ENCODE measurements at regions not wholly inside any gene's neighbourhood (a gene's known extent, or its start where the extent isn't known, plus 50 kb on each side); places are given as distances from the start of the nearest gene placed in this dataset.

DNA sequence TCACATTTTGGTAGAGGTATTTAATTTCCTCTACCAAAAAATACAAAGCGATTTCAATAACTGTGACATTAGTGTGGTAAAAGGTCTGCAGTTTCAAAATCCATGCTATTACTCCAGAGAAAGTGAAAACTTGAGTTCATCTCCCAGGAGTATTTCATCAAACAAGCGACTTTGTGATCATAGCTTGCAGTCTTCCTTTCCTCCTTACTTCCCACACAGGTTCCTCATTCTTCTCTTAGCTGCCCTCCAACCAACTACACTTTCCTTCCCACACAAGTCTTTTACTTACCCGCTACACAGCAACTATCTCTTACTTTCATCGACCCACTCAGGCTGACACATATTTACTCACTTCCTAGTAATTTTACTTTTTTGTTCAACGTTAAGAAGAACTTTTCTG is 413.4 kb upstream of the USP15 start:
- Histone ChIP-seq H3K4me1 (ENCODE audit: insufficient read depth, low read length, poor library complexity, severe bottlenecking) (no peaks in the 10 kb centered on the region), H3K9me2 (replicated peaks; ENCODE audit: low read depth, low read length) (no peaks in the 10 kb centered on the region), H2AFZ (ENCODE audit: low read length) (no peak overlapping the region), H3K4me3 (ENCODE audit: low read length, poor library complexity, severe bottlenecking) (no peak overlapping the region), H4K20me1 (ENCODE audit: insufficient read depth, low read length, poor library complexity, severe bottlenecking) (no peaks in the 10 kb centered on the region), H3F3A (ENCODE audit: low read depth) (no peaks in the 10 kb centered on the region), H3K27me3 (ENCODE audit: insufficient read depth, low read length, poor library complexity, severe bottlenecking) (no peaks in the 10 kb centered on the region), H3K79me2 (ENCODE audit: insufficient read depth, low read length) (no peaks in the 10 kb centered on the region), H3K9me3 (ENCODE audit: insufficient read depth, low read depth, low read length) (no peaks in the 10 kb centered on the region), H3K9ac (ENCODE audit: low read depth, low read length, poor library complexity, severe bottlenecking) (no peak overlapping the region), H3K36me3 (ENCODE audit: insufficient read depth, low read length) (no peaks in the 10 kb centered on the region), H3K4me2 (ENCODE audit: low read depth, low read length, poor library complexity, severe bottlenecking) (no peak overlapping the region)
- no peak for TF ChIP-seq EZH2phosphoT487 (IDR thresholded peaks at IDR 0.05; ENCODE audit: borderline replicate concordance)
- TF ChIP-seq, protein P1, sequence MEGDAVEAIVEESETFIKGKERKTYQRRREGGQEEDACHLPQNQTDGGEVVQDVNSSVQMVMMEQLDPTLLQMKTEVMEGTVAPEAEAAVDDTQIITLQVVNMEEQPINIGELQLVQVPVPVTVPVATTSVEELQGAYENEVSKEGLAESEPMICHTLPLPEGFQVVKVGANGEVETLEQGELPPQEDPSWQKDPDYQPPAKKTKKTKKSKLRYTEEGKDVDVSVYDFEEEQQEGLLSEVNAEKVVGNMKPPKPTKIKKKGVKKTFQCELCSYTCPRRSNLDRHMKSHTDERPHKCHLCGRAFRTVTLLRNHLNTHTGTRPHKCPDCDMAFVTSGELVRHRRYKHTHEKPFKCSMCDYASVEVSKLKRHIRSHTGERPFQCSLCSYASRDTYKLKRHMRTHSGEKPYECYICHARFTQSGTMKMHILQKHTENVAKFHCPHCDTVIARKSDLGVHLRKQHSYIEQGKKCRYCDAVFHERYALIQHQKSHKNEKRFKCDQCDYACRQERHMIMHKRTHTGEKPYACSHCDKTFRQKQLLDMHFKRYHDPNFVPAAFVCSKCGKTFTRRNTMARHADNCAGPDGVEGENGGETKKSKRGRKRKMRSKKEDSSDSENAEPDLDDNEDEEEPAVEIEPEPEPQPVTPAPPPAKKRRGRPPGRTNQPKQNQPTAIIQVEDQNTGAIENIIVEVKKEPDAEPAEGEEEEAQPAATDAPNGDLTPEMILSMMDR (conservative IDR thresholded peaks at IDR 0.05; ENCODE audit: low read length): no peak

DNA sequence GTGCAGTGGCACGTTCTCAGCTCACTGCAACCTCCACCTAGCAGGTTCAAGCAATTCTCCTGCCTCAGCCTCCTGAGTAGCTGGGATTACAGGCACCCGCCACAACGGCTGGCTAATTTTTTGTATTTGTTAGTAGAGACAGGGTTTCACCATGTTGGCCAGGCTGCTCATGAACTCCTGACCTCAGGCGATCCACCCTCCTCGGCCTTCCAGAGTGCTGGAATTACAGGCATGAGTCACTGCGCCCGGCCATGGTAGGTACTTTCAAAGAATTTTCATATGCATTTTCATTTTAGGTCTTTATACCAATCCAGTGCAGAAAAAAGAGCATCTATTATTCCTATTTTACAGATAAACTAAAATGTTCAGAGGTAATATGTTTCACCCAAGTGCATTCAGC is 411.3 kb upstream of the USP15 start:
- H3K4me3 ChIP-seq (ENCODE audit: low read length, poor library complexity, severe bottlenecking): no peak overlapping the region
- no peaks in the 10 kb centered on the region for H3K4me1 ChIP-seq (ENCODE audit: insufficient read depth, low read length, poor library complexity, severe bottlenecking)
- H3F3A ChIP-seq (ENCODE audit: low read depth): no peaks in the 10 kb centered on the region
- no peaks in the 10 kb centered on the region for H3K36me3 ChIP-seq (ENCODE audit: insufficient read depth, low read length)
- no peaks in the 10 kb centered on the region for H3K9me2 ChIP-seq (replicated peaks; ENCODE audit: low read depth, low read length)
- H4K20me1 ChIP-seq (ENCODE audit: insufficient read depth, low read length, poor library complexity, severe bottlenecking): no peaks in the 10 kb centered on the region
- H3K27me3 ChIP-seq (ENCODE audit: insufficient read depth, low read length, poor library complexity, severe bottlenecking): no peaks in the 10 kb centered on the region
- H3K9me3 ChIP-seq (ENCODE audit: insufficient read depth, low read depth, low read length): no peaks in the 10 kb centered on the region
- TF ChIP-seq, protein P1 (conservative IDR thresholded peaks at IDR 0.05; ENCODE audit: low read length): no peak
- TF ChIP-seq EZH2phosphoT487 (IDR thresholded peaks at IDR 0.05; ENCODE audit: borderline replicate concordance): no peak
- no peak overlapping the region for H3K4me2 ChIP-seq (ENCODE audit: low read depth, low read length, poor library complexity, severe bottlenecking)
- H3K79me2 ChIP-seq (ENCODE audit: insufficient read depth, low read length): no peaks in the 10 kb centered on the region
- no peak overlapping the region for H2AFZ ChIP-seq (ENCODE audit: low read length)
- no peak overlapping the region for H3K9ac ChIP-seq (ENCODE audit: low read depth, low read length, poor library complexity, severe bottlenecking)

DNA sequence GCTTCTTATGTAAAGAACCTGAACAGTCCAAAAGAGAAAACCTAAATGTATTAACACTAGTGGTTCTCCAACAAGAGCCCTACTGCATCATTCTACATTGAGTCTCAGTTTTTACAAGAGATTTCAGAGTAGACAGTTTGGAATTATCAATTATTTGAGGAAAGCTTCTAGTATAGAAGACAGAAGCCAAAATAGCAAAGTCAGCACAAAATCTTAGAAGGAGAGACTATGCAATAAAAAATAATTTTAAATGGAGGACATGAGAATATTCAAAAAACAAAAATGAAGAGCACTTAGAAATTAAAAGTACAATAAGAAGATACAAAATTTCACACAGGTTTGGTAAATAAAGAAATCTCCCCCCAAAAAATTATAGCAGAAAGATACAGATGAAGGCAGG is 406.3 kb upstream of the USP15 start:
- H3K4me3 ChIP-seq (ENCODE audit: low read length, poor library complexity, severe bottlenecking): no peak overlapping the region
- H3K79me2 ChIP-seq (ENCODE audit: insufficient read depth, low read length): no peaks in the 10 kb centered on the region
- TF ChIP-seq EZH2phosphoT487 (IDR thresholded peaks at IDR 0.05; ENCODE audit: borderline replicate concordance): no peak
- TF ChIP-seq, protein P1 (conservative IDR thresholded peaks at IDR 0.05; ENCODE audit: low read length): no peak
- no peaks in the 10 kb centered on the region for H3K4me1 ChIP-seq (ENCODE audit: insufficient read depth, low read length, poor library complexity, severe bottlenecking)
- no peak overlapping the region for H3K4me2 ChIP-seq (ENCODE audit: low read depth, low read length, poor library complexity, severe bottlenecking)
- no peaks in the 10 kb centered on the region for H3F3A ChIP-seq (ENCODE audit: low read depth)
- no peaks in the 10 kb centered on the region for H3K9me3 ChIP-seq (ENCODE audit: insufficient read depth, low read depth, low read length)
- no peaks in the 10 kb centered on the region for H3K9me2 ChIP-seq (replicated peaks; ENCODE audit: low read depth, low read length)
- no peak overlapping the region for H3K9ac ChIP-seq (ENCODE audit: low read depth, low read length, poor library complexity, severe bottlenecking)
- no peaks in the 10 kb centered on the region for H4K20me1 ChIP-seq (ENCODE audit: insufficient read depth, low read length, poor library complexity, severe bottlenecking)
- H3K27me3 ChIP-seq (ENCODE audit: insufficient read depth, low read length, poor library complexity, severe bottlenecking): no peaks in the 10 kb centered on the region
- H2AFZ ChIP-seq (ENCODE audit: low read length): no peak overlapping the region
- H3K36me3 ChIP-seq (ENCODE audit: insufficient read depth, low read length): no peaks in the 10 kb centered on the region

Measured in Loucy (cell line).